DND-41 (cell line): ENCODE measurements at regions not wholly inside any gene's neighbourhood (a gene's known extent, or its start where the extent isn't known, plus 50 kb on each side); places are given as distances from the start of the nearest gene placed in this dataset.

ENCODE experiments used
- EZH2 ChIP-seq: IDR thresholded peaks from 3 replicates; pipeline ENCODE4 v1.6.1; 2012; ENCODE audit warnings: borderline replicate concordance, low read depth, mild to moderate bottlenecking, moderate library complexity, low read length, inconsistent platforms; ENCODE audit not compliant: severe bottlenecking
- TF ChIP-seq, protein P1 (sequence below): IDR thresholded peaks from 2 replicates; pipeline ENCODE4 v1.5.1; 2012; ENCODE audit warnings: borderline replicate concordance, low read length, moderate library complexity, mild to moderate bottlenecking; ENCODE audit not compliant: poor library complexity, severe bottlenecking; ENCODE audit errors: extremely low read depth

DNA sequence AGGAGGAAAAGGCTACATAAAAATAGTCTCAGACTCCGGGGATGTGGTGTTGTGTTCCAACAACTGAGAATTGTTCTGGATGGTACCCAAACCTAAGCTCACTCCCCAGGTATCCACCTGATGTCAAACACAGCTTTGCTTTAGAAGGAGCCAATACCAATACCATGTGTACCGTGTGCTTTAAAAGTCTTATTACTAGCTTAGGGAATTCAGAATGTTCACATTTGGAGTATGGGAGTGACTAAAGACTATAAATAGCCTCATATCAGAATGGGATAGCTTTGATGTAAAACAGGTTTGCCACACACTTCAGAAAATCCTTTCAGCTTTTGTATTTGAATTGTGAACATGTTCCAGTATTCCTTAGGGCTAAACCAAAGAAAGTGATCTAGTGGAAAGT, 248.7 kb upstream of the ARHGAP42 start:
- TF ChIP-seq, protein P1, sequence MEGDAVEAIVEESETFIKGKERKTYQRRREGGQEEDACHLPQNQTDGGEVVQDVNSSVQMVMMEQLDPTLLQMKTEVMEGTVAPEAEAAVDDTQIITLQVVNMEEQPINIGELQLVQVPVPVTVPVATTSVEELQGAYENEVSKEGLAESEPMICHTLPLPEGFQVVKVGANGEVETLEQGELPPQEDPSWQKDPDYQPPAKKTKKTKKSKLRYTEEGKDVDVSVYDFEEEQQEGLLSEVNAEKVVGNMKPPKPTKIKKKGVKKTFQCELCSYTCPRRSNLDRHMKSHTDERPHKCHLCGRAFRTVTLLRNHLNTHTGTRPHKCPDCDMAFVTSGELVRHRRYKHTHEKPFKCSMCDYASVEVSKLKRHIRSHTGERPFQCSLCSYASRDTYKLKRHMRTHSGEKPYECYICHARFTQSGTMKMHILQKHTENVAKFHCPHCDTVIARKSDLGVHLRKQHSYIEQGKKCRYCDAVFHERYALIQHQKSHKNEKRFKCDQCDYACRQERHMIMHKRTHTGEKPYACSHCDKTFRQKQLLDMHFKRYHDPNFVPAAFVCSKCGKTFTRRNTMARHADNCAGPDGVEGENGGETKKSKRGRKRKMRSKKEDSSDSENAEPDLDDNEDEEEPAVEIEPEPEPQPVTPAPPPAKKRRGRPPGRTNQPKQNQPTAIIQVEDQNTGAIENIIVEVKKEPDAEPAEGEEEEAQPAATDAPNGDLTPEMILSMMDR: no peak
- no peak for TF ChIP-seq EZH2
